IMR-90 (cell line): ENCODE measurements at regions not wholly inside any gene's neighbourhood (a gene's known extent, or its start where the extent isn't known, plus 50 kb on each side); places are given as distances from the start of the nearest gene placed in this dataset.

Experiments
- ATAC-seq: fragments of 200-7000 bp; cut with Tn5 transposase; 2 replicates; pipeline ENCODE4 v1.9.1; 2020; ENCODE audit warnings: low read depth, mild to moderate bottlenecking, moderate library complexity
- BruUV-seq: library from RNA; stranded (reverse); fragments of 400-500 nt; replicated peaks from 2 replicates; lab custom pipeline; 2021; lab: Mats Ljungman, UMichigan
- CTCF ChIA-PET: fragments of 300-600 bp; formaldehyde crosslinking; extraction: SDS; loops from one replicate; lab custom pipeline; 2021; ENCODE audit warnings: antibody characterized with exemption; lab: Yijun Ruan, JAX
- POLR2A ChIA-PET: fragments of 300-600 bp; sonication (Branson Sonifier 250); formaldehyde crosslinking; loops from one replicate; lab custom pipeline; 2022; ENCODE audit warnings: antibody characterized with exemption; ENCODE audit not compliant: unreplicated experiment; lab: Charles Lee
- DNase-seq: peaks from one replicate; pipeline ENCODE4 v3.0.0; 2013
- H2AFZ ChIP-seq: replicated peaks from 2 replicates; pipeline ENCODE3; 2013; ENCODE audit warnings: low read length, mild to moderate bottlenecking; ENCODE audit not compliant: poor library complexity
- H2AK5ac ChIP-seq: 2 replicates; pipeline ENCODE4 v1.6.1; 2013; ENCODE audit warnings: low read depth, low read length, inconsistent platforms
- H2AK9ac ChIP-seq: replicated peaks from 2 replicates; pipeline ENCODE3; 2013; ENCODE audit warnings: mild to moderate bottlenecking, low read depth, low read length, moderate library complexity; ENCODE audit not compliant: poor library complexity
- H2BK120ac ChIP-seq: 2 replicates; pipeline ENCODE4 v1.6.1; 2013; ENCODE audit warnings: low read depth, low read length, inconsistent platforms
- H2BK15ac ChIP-seq: 3 replicates; pipeline ENCODE4 v1.6.1; 2013; ENCODE audit warnings: low read depth, low read length, inconsistent platforms
- H2BK20ac ChIP-seq: 2 replicates; pipeline ENCODE4 v1.6.1; 2013; ENCODE audit warnings: low read depth, mild to moderate bottlenecking, inconsistent platforms, low read length, moderate library complexity
- H2BK5ac ChIP-seq: 2 replicates; pipeline ENCODE4 v1.6.1; 2013; ENCODE audit warnings: mild to moderate bottlenecking, low read depth, low read length, inconsistent platforms; ENCODE audit not compliant: poor library complexity, severe bottlenecking
- H3K14ac ChIP-seq: replicated peaks from 2 replicates; pipeline ENCODE4 v1.6.1; 2013; ENCODE audit warnings: low read depth, low read length, inconsistent platforms
- H3K18ac ChIP-seq: 2 replicates; pipeline ENCODE4 v1.6.1; 2013; ENCODE audit warnings: low read depth, low read length, control low read depth
- H3K23ac ChIP-seq: 2 replicates; pipeline ENCODE4 v1.6.1; 2013; ENCODE audit warnings: low read depth, low read length, inconsistent platforms
- H3K27ac ChIP-seq: 2 replicates; pipeline ENCODE4 v1.5.1; 2013; ENCODE audit warnings: mild to moderate bottlenecking, control low read depth, low read length; ENCODE audit not compliant: insufficient read depth
- H3K27me3 ChIP-seq: 2 replicates; pipeline ENCODE4 v1.6.1; 2013; ENCODE audit warnings: low read length; ENCODE audit not compliant: control insufficient read depth, insufficient read depth
- H3K36me3 ChIP-seq: 2 replicates; pipeline ENCODE4 v1.6.1; 2013; ENCODE audit warnings: low read length, mixed read lengths; ENCODE audit not compliant: control insufficient read depth, insufficient read depth
- H3K4ac ChIP-seq: 2 replicates; pipeline ENCODE4 v1.6.1; 2013; ENCODE audit warnings: low read depth, low read length, inconsistent platforms
- H3K4me1 ChIP-seq: 2 replicates; pipeline ENCODE4 v1.6.1; 2013; ENCODE audit warnings: low read length, mixed read lengths; ENCODE audit not compliant: control insufficient read depth, insufficient read depth
- H3K4me2 ChIP-seq: 2 replicates; pipeline ENCODE4 v1.6.1; 2013; ENCODE audit warnings: low read depth, mild to moderate bottlenecking, control low read depth, low read length, moderate library complexity
- H3K4me3 ChIP-seq: 2 replicates; pipeline ENCODE4 v1.5.1; 2013; ENCODE audit warnings: low read depth, mild to moderate bottlenecking, control low read depth, low read length, moderate library complexity; ENCODE audit not compliant: insufficient read depth
- H3K56ac ChIP-seq: 2 replicates; pipeline ENCODE4 v1.6.1; 2013; ENCODE audit warnings: low read length, inconsistent platforms; ENCODE audit not compliant: insufficient read depth; ENCODE audit errors: extremely low read depth
- H3K79me1 ChIP-seq, 2 experiments: 2 replicates each; pipeline ENCODE4 v1.6.1; 2013; ENCODE audit warnings: low read length in 2 of 2, inconsistent platforms in 1 of 2, low read depth in 1 of 2
- H3K9ac ChIP-seq: 2 replicates; pipeline ENCODE4 v1.6.1; 2013; ENCODE audit warnings: low read depth, low read length, control low read depth
- H3K9me1 ChIP-seq: 2 replicates; pipeline ENCODE4 v1.6.1; 2013; ENCODE audit warnings: low read length, inconsistent platforms; ENCODE audit not compliant: insufficient read depth
- H3K9me3 ChIP-seq: 2 replicates; pipeline ENCODE4 v1.6.1; 2013; ENCODE audit warnings: low read length; ENCODE audit not compliant: control insufficient read depth, insufficient read depth
- H4K20me1 ChIP-seq: 2 replicates; pipeline ENCODE4 v1.6.1; 2013; ENCODE audit warnings: low read length, inconsistent platforms; ENCODE audit not compliant: insufficient read depth
- H4K5ac ChIP-seq: 2 replicates; pipeline ENCODE4 v1.6.1; 2013; ENCODE audit warnings: mild to moderate bottlenecking, low read depth, low read length, control low read depth
- H4K8ac ChIP-seq, 2 experiments: 2 replicates each; pipeline ENCODE4 v1.6.1; 2013; ENCODE audit warnings: low read depth in 2 of 2, low read length in 2 of 2, control low read depth in 1 of 2, inconsistent platforms in 1 of 2
- H4K91ac ChIP-seq: 2 replicates; pipeline ENCODE4 v1.6.1; 2013; ENCODE audit warnings: low read depth, low read length, inconsistent platforms; ENCODE audit not compliant: insufficient read depth
- CHD1 ChIP-seq: IDR thresholded peaks from 2 replicates; pipeline ENCODE4 v1.6.1; 2012; ENCODE audit warnings: low read depth, low read length, improper control_type of control experiment
- CTCF ChIP-seq: conservative IDR thresholded peaks from 2 replicates; pipeline ENCODE4 v1.5.1; 2012; ENCODE audit warnings: mild to moderate bottlenecking, low read depth, low read length, improper control_type of control experiment
- ELK1 ChIP-seq: fragments of 150-350 bp; IDR thresholded peaks from 2 replicates; pipeline ENCODE4 v1.6.1; 2016; ENCODE audit warnings: low read depth, mild to moderate bottlenecking, low read length, moderate library complexity, borderline replicate concordance
- MAFK ChIP-seq: IDR thresholded peaks from 2 replicates; pipeline ENCODE4 v1.6.1; 2012; ENCODE audit warnings: low read depth, low read length, improper control_type of control experiment
- MAZ ChIP-seq: IDR thresholded peaks from 2 replicates; pipeline ENCODE4 v1.6.1; 2012; ENCODE audit warnings: low read depth, mild to moderate bottlenecking, low read length, improper control_type of control experiment, moderate library complexity, borderline replicate concordance
- MXI1 ChIP-seq: IDR thresholded peaks from 2 replicates; pipeline ENCODE4 v1.6.1; 2012; ENCODE audit warnings: low read depth, mild to moderate bottlenecking, low read length, moderate library complexity, borderline replicate concordance
- POLR2A ChIP-seq: IDR thresholded peaks from 2 replicates; pipeline ENCODE4 v1.6.1; 2012; ENCODE audit warnings: mild to moderate bottlenecking, low read depth, low read length
- RAD21 ChIP-seq: IDR thresholded peaks from 2 replicates; pipeline ENCODE4 v1.6.1; 2012; ENCODE audit warnings: low read length, improper control_type of control experiment
- RCOR1 ChIP-seq: IDR thresholded peaks from 2 replicates; pipeline ENCODE4 v1.6.1; 2012; ENCODE audit warnings: mild to moderate bottlenecking, low read length, improper control_type of control experiment; ENCODE audit not compliant: insufficient replicate concordance
- RFX5 ChIP-seq: IDR thresholded peaks from 2 replicates; pipeline ENCODE4 v1.8.0; 2012; ENCODE audit warnings: low read depth, mild to moderate bottlenecking, low read length, moderate library complexity
- SMC3 ChIP-seq: fragments of 150-350 bp; IDR thresholded peaks from 2 replicates; pipeline ENCODE4 v1.6.1; 2016; ENCODE audit warnings: low read depth, mild to moderate bottlenecking, antibody characterized with exemption, low read length, moderate library complexity
- WGBS, 2 experiments: methylation state at CpG; one replicate each; pipeline versions ENCODE4 v1.1.5 to v1.1.7; 2013; ENCODE audit warnings: missing lambda C conversion rate in 2 of 2; ENCODE audit not compliant: insufficient read length in 1 of 2; ENCODE audit errors: extremely low coverage in 2 of 2; 5-methylcytosine and 5-hydroxymethylcytosine counted together
- dilution Hi-C: fragments of 300-500 bp; cut with HindIII; formaldehyde crosslinking; loops from one replicate; pipeline ENCODE4 v1.14.3; 2018; ENCODE audit warnings: low sequenced_read_pairs; ENCODE audit not compliant: unreplicated experiment
- in situ Hi-C: fragments of 300-500 bp; cut with MboI; formaldehyde crosslinking; loops from 3 replicates; pipeline ENCODE4 v1.14.3; 2019; ENCODE audit warnings: low sequenced_read_pairs, inconsistent platforms, mixed read lengths
- intact Hi-C: fragments of 100-400 bp; cut with micrococcal nuclease; formaldehyde crosslinking; loops from 2 replicates; pipeline ENCODE4 v1.10.0; 2022

GRCh38 chr3:3578718-3579117 is 220.5 kb upstream of the LRRN1 start:
- no CpG with 5 or more reads among the region's 4 CpGs for WGBS, 2 experiments
- Histone ChIP-seq H4K91ac (no peak overlapping the region), H2BK120ac (no peak overlapping the region), H4K20me1 (no peaks in the 10 kb centered on the region), H4K8ac (no peak overlapping the region), H4K5ac (no peak overlapping the region), H3K56ac (no peak overlapping the region), H3K4me1 (no peaks in the 10 kb centered on the region), H3K4me2 (no peak overlapping the region), H3K18ac (no peak overlapping the region), H3K4me3 (no peak overlapping the region), H2BK5ac (no peak overlapping the region), H3K9ac (no peak overlapping the region), H3K36me3 (no peaks in the 10 kb centered on the region), H3K14ac (no peak overlapping the region), H3K9me1 (no peaks in the 10 kb centered on the region), H2BK15ac (no peak overlapping the region), H2AFZ (no peak overlapping the region), H2BK20ac (no peak overlapping the region), H2AK9ac (no peak overlapping the region), H3K4ac (no peak overlapping the region), H3K9me3 (peaks cover 13% of the 10 kb centered on the region), H3K79me1 (no peaks in the 10 kb centered on the region), H3K23ac (no peak overlapping the region), H2AK5ac (no peak overlapping the region), H3K27me3 (no peaks in the 10 kb centered on the region), H3K27ac (no peak overlapping the region)
- ChIA-PET CTCF (no interaction called here), POLR2A (no interaction called here)
- ATAC-seq (no peak), DNase-seq (no peak)
- BruUV-seq, result no TSS peak
- TF ChIP-seq RCOR1 (no peak), MXI1 (no peak), MAFK (no peak), CTCF (no peak), CHD1 (no peak), ELK1 (no peak), POLR2A (no peak), SMC3 (no peak), RFX5 (no peak), MAZ (no peak), RAD21 (no peak)
- in situ Hi-C loops (no loop called here), dilution Hi-C loops (no loop called here), intact Hi-C loops (no loop called here)
